Neural cell (in vitro differentiated cells): ENCODE measurements at regions not wholly inside any gene's neighbourhood (a gene's known extent, or its start where the extent isn't known, plus 50 kb on each side); places are given as distances from the start of the nearest gene placed in this dataset.

Experiments used
- H2AFZ ChIP-seq: fragments of 200-600, 300-800 bp; sonication (generic), shearing (Covaris generic); 2 replicates; pipeline ENCODE4 v1.6.0; 2014; ENCODE audit warnings: low read depth, mild to moderate bottlenecking, antibody characterized with exemption, low read length, moderate library complexity
- H3F3A ChIP-seq: fragments of 200-600 bp; shearing (Covaris generic); 2 replicates; pipeline ENCODE4 v1.6.1; 2016; ENCODE audit warnings: mild to moderate bottlenecking, moderate library complexity, mixed read lengths, antibody characterized with exemption, low read length; ENCODE audit not compliant: insufficient read depth, poor library complexity, severe bottlenecking
- H3K27ac ChIP-seq: fragments of 200-600, 300-800 bp; sonication (generic), shearing (Covaris generic); 2 replicates; pipeline ENCODE4 v1.5.1; 2014; ENCODE audit warnings: mild to moderate bottlenecking, low read length, moderate library complexity
- H3K27me3 ChIP-seq: fragments of 300-800, 200-600 bp; sonication (generic), shearing (Covaris generic); 2 replicates; pipeline ENCODE4 v1.6.0; 2014; ENCODE audit warnings: mild to moderate bottlenecking, low read depth, low read length, moderate library complexity; ENCODE audit not compliant: insufficient read depth
- H3K36me3 ChIP-seq: fragments of 300-800, 200-600 bp; sonication (generic), shearing (Covaris generic); 2 replicates; pipeline ENCODE4 v1.5.1; 2014; ENCODE audit warnings: mild to moderate bottlenecking, antibody characterized with exemption, low read length, moderate library complexity; ENCODE audit not compliant: insufficient read depth
- H3K4me2 ChIP-seq: fragments of 300-800, 200-600 bp; sonication (generic), shearing (Covaris generic); 2 replicates; pipeline ENCODE4 v1.6.0; 2014; ENCODE audit warnings: mild to moderate bottlenecking, low read length
- H3K4me3 ChIP-seq: fragments of 300-800, 200-600 bp; sonication (generic), shearing (Covaris generic); 2 replicates; pipeline ENCODE4 v1.5.1; 2014; ENCODE audit warnings: mild to moderate bottlenecking, low read length, moderate library complexity
- H3K79me2 ChIP-seq: fragments of 200-600 bp; shearing (Covaris generic); replicated peaks from 2 replicates; pipeline ENCODE4 v1.6.0; 2014; ENCODE audit warnings: mild to moderate bottlenecking, low read length, moderate library complexity; ENCODE audit not compliant: insufficient read depth
- H3K9ac ChIP-seq: fragments of 300-800, 200-600 bp; sonication (generic), shearing (Covaris generic); 2 replicates; pipeline ENCODE4 v1.6.1; 2016; ENCODE audit warnings: mild to moderate bottlenecking, low read length, mixed read lengths
- H3K9me2 ChIP-seq: fragments of 200-600 bp; shearing (Covaris generic); 2 replicates; pipeline ENCODE4 v1.6.1; 2016; ENCODE audit warnings: mild to moderate bottlenecking, low read length, mixed read lengths; ENCODE audit not compliant: insufficient read depth
- H3K9me3 ChIP-seq: fragments of 200-600, 300-800 bp; sonication (generic), shearing (Covaris generic); 2 replicates; pipeline ENCODE4 v1.6.1; 2016; ENCODE audit warnings: mild to moderate bottlenecking, mixed run types, low read length, moderate library complexity, mixed read lengths
- H4K20me1 ChIP-seq: fragments of 200-600 bp; shearing (Covaris generic); 2 replicates; pipeline ENCODE4 v1.6.1; 2016; ENCODE audit warnings: mild to moderate bottlenecking, mixed run types; ENCODE audit not compliant: insufficient read depth
- CTCF ChIP-seq: fragments of 450-650 bp; IDR thresholded peaks from 2 replicates; pipeline ENCODE4 v1.5.1; 2014; ENCODE audit warnings: antibody characterized with exemption, mild to moderate bottlenecking, moderate library complexity; ENCODE audit not compliant: poor library complexity, severe bottlenecking
- EP300 ChIP-seq: fragments of 450-650 bp; conservative IDR thresholded peaks from 2 replicates; pipeline ENCODE4 v1.6.1; 2014; ENCODE audit warnings: antibody characterized with exemption, mild to moderate bottlenecking, moderate library complexity; ENCODE audit not compliant: poor library complexity, severe bottlenecking
- EZH2 ChIP-seq: fragments of 200-600, 300-800 bp; shearing (Covaris generic), sonication (generic); IDR thresholded peaks from 2 replicates; pipeline ENCODE4 v1.6.1; 2014; ENCODE audit warnings: antibody characterized with exemption, low read length, borderline replicate concordance, mild to moderate bottlenecking; ENCODE audit not compliant: insufficient read depth, poor library complexity, severe bottlenecking
- MXI1 ChIP-seq: fragments of 450-650 bp; conservative IDR thresholded peaks from 2 replicates; pipeline ENCODE4 v1.6.1; 2014; ENCODE audit warnings: antibody characterized with exemption, mild to moderate bottlenecking; ENCODE audit not compliant: poor library complexity, severe bottlenecking
- POLR2AphosphoS5 ChIP-seq: IDR thresholded peaks from 2 replicates; pipeline ENCODE4 v1.6.1; 2012
- RAD21 ChIP-seq: fragments of 450-650 bp; conservative IDR thresholded peaks from 2 replicates; pipeline ENCODE4 v1.6.1; 2014; ENCODE audit warnings: antibody characterized with exemption, mild to moderate bottlenecking, moderate library complexity
- REST ChIP-seq: IDR thresholded peaks from 2 replicates; pipeline ENCODE4 v1.6.1; 2012; ENCODE audit warnings: borderline replicate concordance
- SMC3 ChIP-seq: fragments of 450-650 bp; conservative IDR thresholded peaks from 2 replicates; pipeline ENCODE4 v1.6.1; 2014; ENCODE audit warnings: antibody characterized with exemption, mild to moderate bottlenecking, moderate library complexity; ENCODE audit not compliant: poor library complexity
- TAF1 ChIP-seq: IDR thresholded peaks from 2 replicates; pipeline ENCODE4 v1.6.1; 2012; ENCODE audit warnings: low read depth

- Histone ChIP-seq H4K20me1 (no peaks in the 10 kb centered on the region), H3K9me3 (peaks cover 9% of the 10 kb centered on the region), H2AFZ (no peak overlapping the region), H3K9me2 (no peaks in the 10 kb centered on the region), H3K9ac (no peak overlapping the region), H3K36me3 (no peaks in the 10 kb centered on the region), H3K27ac (no peak overlapping the region), H3K4me3 (no peak overlapping the region), H3F3A (no peaks in the 10 kb centered on the region), H3K27me3 (no peaks in the 10 kb centered on the region), H3K79me2 (no peaks in the 10 kb centered on the region), H3K4me2 (no peak overlapping the region)
- no peak for TF ChIP-seq EZH2
- TF ChIP-seq EP300 = no peak
- TF ChIP-seq TAF1 = no peak
- no peak for TF ChIP-seq POLR2AphosphoS5
- TF ChIP-seq MXI1 = no peak
- no peak for TF ChIP-seq REST
These were observed 78.8 kb upstream of the ALKAL2 start for GRCh38 chr2:366706-367105.

- Histone ChIP-seq H3K9me2 (no peaks in the 10 kb centered on the region), H4K20me1 (no peaks in the 10 kb centered on the region), H3K36me3 (no peaks in the 10 kb centered on the region), H3K4me3 (no peak overlapping the region), H3K27ac (no peak overlapping the region), H3F3A (no peaks in the 10 kb centered on the region), H3K27me3 (no peaks in the 10 kb centered on the region), H3K9ac (no peak overlapping the region), H3K9me3 (peaks cover 9% of the 10 kb centered on the region), H3K4me2 (no peak overlapping the region), H3K79me2 (no peaks in the 10 kb centered on the region), H2AFZ (no peak overlapping the region)
- TF ChIP-seq REST (no peak), TAF1 (no peak), RAD21 (no peak), EZH2 (no peak), SMC3 (no peak), CTCF (no peak), POLR2AphosphoS5 (no peak), EP300 (no peak), MXI1 (no peak)
These were observed 77.7 kb upstream of the ALKAL2 start for GRCh38 chr2:365367-366275.
